ENCODE measurements at regions not wholly inside any gene's neighbourhood (a gene's known extent, or its start where the extent isn't known, plus 50 kb on each side); places are given as distances from the start of the nearest gene placed in this dataset.

DNA sequence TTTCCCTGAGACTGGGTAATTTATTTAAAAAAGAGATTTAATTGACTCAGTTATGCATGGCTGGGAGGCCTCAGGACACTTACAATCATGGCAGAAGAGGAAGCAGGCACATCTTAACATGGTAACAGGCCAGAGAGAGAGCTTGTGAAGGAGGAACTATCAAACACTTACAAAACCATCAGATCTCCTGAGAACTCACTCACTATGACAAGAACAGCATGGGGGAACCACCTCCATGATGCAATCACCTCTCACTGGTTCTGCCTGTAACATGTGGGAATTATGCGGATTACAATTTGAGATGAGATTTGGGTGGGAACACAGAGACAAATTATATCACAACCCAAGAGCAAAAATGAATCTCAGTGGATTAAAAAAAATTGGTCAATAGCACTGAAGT is 416.0 kb upstream of the TMCO5A start:
- TF ChIP-seq, protein P1, sequence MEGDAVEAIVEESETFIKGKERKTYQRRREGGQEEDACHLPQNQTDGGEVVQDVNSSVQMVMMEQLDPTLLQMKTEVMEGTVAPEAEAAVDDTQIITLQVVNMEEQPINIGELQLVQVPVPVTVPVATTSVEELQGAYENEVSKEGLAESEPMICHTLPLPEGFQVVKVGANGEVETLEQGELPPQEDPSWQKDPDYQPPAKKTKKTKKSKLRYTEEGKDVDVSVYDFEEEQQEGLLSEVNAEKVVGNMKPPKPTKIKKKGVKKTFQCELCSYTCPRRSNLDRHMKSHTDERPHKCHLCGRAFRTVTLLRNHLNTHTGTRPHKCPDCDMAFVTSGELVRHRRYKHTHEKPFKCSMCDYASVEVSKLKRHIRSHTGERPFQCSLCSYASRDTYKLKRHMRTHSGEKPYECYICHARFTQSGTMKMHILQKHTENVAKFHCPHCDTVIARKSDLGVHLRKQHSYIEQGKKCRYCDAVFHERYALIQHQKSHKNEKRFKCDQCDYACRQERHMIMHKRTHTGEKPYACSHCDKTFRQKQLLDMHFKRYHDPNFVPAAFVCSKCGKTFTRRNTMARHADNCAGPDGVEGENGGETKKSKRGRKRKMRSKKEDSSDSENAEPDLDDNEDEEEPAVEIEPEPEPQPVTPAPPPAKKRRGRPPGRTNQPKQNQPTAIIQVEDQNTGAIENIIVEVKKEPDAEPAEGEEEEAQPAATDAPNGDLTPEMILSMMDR (IDR thresholded peaks at IDR 0.05; ENCODE audit: insufficient read depth, low read length) = no peak
- TF ChIP-seq POLR2AphosphoS5 (IDR thresholded peaks at IDR 0.05; ENCODE audit: low read depth) = no peak
- no peak for TF ChIP-seq SPI1 (IDR thresholded peaks at IDR 0.05; ENCODE audit: borderline replicate concordance, low read depth)
- TF ChIP-seq GABPA (IDR thresholded peaks at IDR 0.05; ENCODE audit: low read depth) = no peak
- TF ChIP-seq, protein P2, sequence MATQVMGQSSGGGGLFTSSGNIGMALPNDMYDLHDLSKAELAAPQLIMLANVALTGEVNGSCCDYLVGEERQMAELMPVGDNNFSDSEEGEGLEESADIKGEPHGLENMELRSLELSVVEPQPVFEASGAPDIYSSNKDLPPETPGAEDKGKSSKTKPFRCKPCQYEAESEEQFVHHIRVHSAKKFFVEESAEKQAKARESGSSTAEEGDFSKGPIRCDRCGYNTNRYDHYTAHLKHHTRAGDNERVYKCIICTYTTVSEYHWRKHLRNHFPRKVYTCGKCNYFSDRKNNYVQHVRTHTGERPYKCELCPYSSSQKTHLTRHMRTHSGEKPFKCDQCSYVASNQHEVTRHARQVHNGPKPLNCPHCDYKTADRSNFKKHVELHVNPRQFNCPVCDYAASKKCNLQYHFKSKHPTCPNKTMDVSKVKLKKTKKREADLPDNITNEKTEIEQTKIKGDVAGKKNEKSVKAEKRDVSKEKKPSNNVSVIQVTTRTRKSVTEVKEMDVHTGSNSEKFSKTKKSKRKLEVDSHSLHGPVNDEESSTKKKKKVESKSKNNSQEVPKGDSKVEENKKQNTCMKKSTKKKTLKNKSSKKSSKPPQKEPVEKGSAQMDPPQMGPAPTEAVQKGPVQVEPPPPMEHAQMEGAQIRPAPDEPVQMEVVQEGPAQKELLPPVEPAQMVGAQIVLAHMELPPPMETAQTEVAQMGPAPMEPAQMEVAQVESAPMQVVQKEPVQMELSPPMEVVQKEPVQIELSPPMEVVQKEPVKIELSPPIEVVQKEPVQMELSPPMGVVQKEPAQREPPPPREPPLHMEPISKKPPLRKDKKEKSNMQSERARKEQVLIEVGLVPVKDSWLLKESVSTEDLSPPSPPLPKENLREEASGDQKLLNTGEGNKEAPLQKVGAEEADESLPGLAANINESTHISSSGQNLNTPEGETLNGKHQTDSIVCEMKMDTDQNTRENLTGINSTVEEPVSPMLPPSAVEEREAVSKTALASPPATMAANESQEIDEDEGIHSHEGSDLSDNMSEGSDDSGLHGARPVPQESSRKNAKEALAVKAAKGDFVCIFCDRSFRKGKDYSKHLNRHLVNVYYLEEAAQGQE (IDR thresholded peaks at IDR 0.05; ENCODE audit: insufficient replicate concordance, low read depth) = no peak
- Histone ChIP-seq H3K4me3 (replicated peaks; ENCODE audit: insufficient read depth, low read length) (no peak overlapping the region), H3K27ac (replicated peaks) (no peak overlapping the region), H3K27me3 (ENCODE audit: insufficient read depth, poor library complexity, severe bottlenecking) (no peaks in the 10 kb centered on the region)
- DNase-seq (ENCODE audit: low read depth in 1 of 2, low spot score in 1 of 2) = no peak

DNA sequence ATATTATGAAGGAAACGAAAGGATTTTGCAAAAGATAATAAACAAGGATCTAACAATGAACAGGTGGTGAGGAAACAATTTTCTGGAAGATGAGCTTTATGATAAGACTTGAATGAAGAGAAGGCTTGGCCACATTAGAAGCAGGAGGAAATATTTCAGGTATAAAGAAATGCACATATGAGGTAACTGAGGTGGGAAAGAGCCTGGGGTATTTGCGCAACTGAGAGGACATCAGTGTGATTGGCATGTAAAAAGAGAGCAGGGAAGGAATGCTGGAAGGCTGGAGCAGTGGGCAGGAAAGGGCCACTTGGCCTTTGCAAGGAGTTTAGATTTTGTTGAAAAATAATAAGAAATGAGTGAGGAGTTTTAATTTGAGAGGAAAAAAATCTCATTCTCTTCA is 414.4 kb upstream of the TMCO5A start:
- TF ChIP-seq SPI1 (IDR thresholded peaks at IDR 0.05; ENCODE audit: borderline replicate concordance, low read depth) (no peak), GABPA (IDR thresholded peaks at IDR 0.05; ENCODE audit: low read depth) (no peak), POLR2AphosphoS5 (IDR thresholded peaks at IDR 0.05; ENCODE audit: low read depth) (no peak)
- TF ChIP-seq, protein P1 (IDR thresholded peaks at IDR 0.05; ENCODE audit: insufficient read depth, low read length) = no peak
- TF ChIP-seq, protein P2 (IDR thresholded peaks at IDR 0.05; ENCODE audit: insufficient replicate concordance, low read depth) = no peak
- DNase-seq (ENCODE audit: low read depth in 1 of 2, low spot score in 1 of 2) = no peak
- Histone ChIP-seq H3K4me3 (replicated peaks; ENCODE audit: insufficient read depth, low read length) (no peak overlapping the region), H3K27me3 (ENCODE audit: insufficient read depth, poor library complexity, severe bottlenecking) (no peaks in the 10 kb centered on the region), H3K27ac (replicated peaks) (no peak overlapping the region)

DNA sequence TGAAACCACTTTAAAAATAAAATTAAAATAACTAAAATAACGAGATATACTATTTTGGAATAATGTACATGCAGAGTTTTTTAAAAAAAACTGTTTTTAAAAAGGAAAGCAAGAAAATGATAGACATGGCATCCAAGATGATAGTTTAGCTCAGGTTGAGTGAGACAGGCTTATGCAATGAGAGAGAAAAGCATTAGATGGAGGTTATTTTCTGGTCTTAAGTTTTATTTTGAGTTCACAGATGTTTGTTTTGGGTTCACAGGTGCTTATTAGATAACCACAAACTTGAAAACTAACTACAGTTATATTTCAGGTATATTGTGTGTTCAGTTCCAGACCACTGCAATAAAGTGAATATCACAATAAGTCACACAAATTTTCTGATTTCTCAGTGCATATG is 413.6 kb upstream of the TMCO5A start:
- no peak for DNase-seq (ENCODE audit: low read depth in 1 of 2, low spot score in 1 of 2)
- H3K27ac ChIP-seq (replicated peaks) = no peak overlapping the region
- TF ChIP-seq GABPA (IDR thresholded peaks at IDR 0.05; ENCODE audit: low read depth) (no peak), POLR2AphosphoS5 (IDR thresholded peaks at IDR 0.05; ENCODE audit: low read depth) (no peak), SPI1 (IDR thresholded peaks at IDR 0.05; ENCODE audit: borderline replicate concordance, low read depth) (no peak)
- TF ChIP-seq, protein P1 (IDR thresholded peaks at IDR 0.05; ENCODE audit: insufficient read depth, low read length) = no peak
- TF ChIP-seq, protein P2 (IDR thresholded peaks at IDR 0.05; ENCODE audit: insufficient replicate concordance, low read depth) = no peak
- H3K27me3 ChIP-seq (ENCODE audit: insufficient read depth, poor library complexity, severe bottlenecking) = no peaks in the 10 kb centered on the region
- H3K4me3 ChIP-seq (replicated peaks; ENCODE audit: insufficient read depth, low read length) = no peak overlapping the region

Data from HL-60 (cell line).